KMS-11 (cell line): ENCODE measurements at regions not wholly inside any gene's neighbourhood (a gene's known extent, or its start where the extent isn't known, plus 50 kb on each side); places are given as distances from the start of the nearest gene placed in this dataset.

ENCODE experiments used
- H2AFZ ChIP-seq: fragments of 200-600 bp; sonication (generic); 2 replicates; pipeline ENCODE4 v1.6.1; 2016; ENCODE audit warnings: antibody characterized with exemption, mixed run types, low read depth
- H3K27ac ChIP-seq: fragments of 200-600 bp; sonication (generic); 2 replicates; pipeline ENCODE4 v1.6.1; 2016; ENCODE audit warnings: mild to moderate bottlenecking, mixed run types
- H3K27me3 ChIP-seq: fragments of 200-600 bp; sonication (generic); 2 replicates; pipeline ENCODE4 v1.6.1; 2017; ENCODE audit warnings: mild to moderate bottlenecking, low read depth, mixed run types, moderate library complexity; ENCODE audit not compliant: insufficient read depth
- H3K36me3 ChIP-seq: fragments of 200-600 bp; sonication (generic); 2 replicates; pipeline ENCODE4 v1.6.1; 2017; ENCODE audit warnings: mild to moderate bottlenecking, mixed run types; ENCODE audit not compliant: insufficient read depth
- H3K4me1 ChIP-seq: fragments of 200-600 bp; sonication (generic); 2 replicates; pipeline ENCODE4 v1.6.1; 2016; ENCODE audit warnings: mild to moderate bottlenecking, low read depth, mixed run types; ENCODE audit not compliant: poor library complexity, severe bottlenecking
- H3K4me2 ChIP-seq: fragments of 200-600 bp; sonication (generic); 2 replicates; pipeline ENCODE4 v1.7.0; 2016; ENCODE audit warnings: mild to moderate bottlenecking, mixed run types
- H3K4me3 ChIP-seq: fragments of 200-600 bp; sonication (generic); IDR thresholded peaks from 2 replicates; pipeline ENCODE4 v1.6.1; 2017; ENCODE audit warnings: low read depth, low read length, mixed read lengths; ENCODE audit not compliant: insufficient read depth
- H3K79me2 ChIP-seq: fragments of 200-600 bp; sonication (generic); 2 replicates; pipeline ENCODE4 v1.6.1; 2016; ENCODE audit warnings: low read depth, mixed run types; ENCODE audit not compliant: insufficient read depth
- H3K9ac ChIP-seq: fragments of 200-600 bp; sonication (generic); 2 replicates; pipeline ENCODE4 v1.6.1; 2016; ENCODE audit warnings: mild to moderate bottlenecking, mixed run types
- H4K20me1 ChIP-seq: fragments of 200-600 bp; sonication (generic); 2 replicates; pipeline ENCODE4 v1.6.1; 2016; ENCODE audit warnings: mild to moderate bottlenecking, mixed run types; ENCODE audit not compliant: insufficient read depth
- TF ChIP-seq, protein P1 (sequence below): fragments of 200-600 bp; sonication (generic); conservative IDR thresholded peaks from 2 replicates; pipeline ENCODE4 v1.6.1; 2017; ENCODE audit warnings: low read depth, mild to moderate bottlenecking, antibody characterized with exemption, low read length, moderate library complexity, mixed read lengths

- H3K79me2 ChIP-seq, result no peaks in the 10 kb centered on the region
- H3K27me3 ChIP-seq, result no peaks in the 10 kb centered on the region
- H2AFZ ChIP-seq, result no peak overlapping the region
- no peaks in the 10 kb centered on the region for H3K36me3 ChIP-seq
- H3K27ac ChIP-seq, result no peak overlapping the region
- H3K4me1 ChIP-seq, result peaks cover 14% of the 10 kb centered on the region
- H3K4me3 ChIP-seq, result no peak overlapping the region
- no peak overlapping the region for H3K9ac ChIP-seq
- H4K20me1 ChIP-seq, result no peaks in the 10 kb centered on the region
- TF ChIP-seq, protein P1, sequence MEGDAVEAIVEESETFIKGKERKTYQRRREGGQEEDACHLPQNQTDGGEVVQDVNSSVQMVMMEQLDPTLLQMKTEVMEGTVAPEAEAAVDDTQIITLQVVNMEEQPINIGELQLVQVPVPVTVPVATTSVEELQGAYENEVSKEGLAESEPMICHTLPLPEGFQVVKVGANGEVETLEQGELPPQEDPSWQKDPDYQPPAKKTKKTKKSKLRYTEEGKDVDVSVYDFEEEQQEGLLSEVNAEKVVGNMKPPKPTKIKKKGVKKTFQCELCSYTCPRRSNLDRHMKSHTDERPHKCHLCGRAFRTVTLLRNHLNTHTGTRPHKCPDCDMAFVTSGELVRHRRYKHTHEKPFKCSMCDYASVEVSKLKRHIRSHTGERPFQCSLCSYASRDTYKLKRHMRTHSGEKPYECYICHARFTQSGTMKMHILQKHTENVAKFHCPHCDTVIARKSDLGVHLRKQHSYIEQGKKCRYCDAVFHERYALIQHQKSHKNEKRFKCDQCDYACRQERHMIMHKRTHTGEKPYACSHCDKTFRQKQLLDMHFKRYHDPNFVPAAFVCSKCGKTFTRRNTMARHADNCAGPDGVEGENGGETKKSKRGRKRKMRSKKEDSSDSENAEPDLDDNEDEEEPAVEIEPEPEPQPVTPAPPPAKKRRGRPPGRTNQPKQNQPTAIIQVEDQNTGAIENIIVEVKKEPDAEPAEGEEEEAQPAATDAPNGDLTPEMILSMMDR, result no peak
- no peak overlapping the region for H3K4me2 ChIP-seq
Measured at GRCh38 chr3:177604181-177604580, 406.9 kb upstream of the TBL1XR1 start.

DNA sequence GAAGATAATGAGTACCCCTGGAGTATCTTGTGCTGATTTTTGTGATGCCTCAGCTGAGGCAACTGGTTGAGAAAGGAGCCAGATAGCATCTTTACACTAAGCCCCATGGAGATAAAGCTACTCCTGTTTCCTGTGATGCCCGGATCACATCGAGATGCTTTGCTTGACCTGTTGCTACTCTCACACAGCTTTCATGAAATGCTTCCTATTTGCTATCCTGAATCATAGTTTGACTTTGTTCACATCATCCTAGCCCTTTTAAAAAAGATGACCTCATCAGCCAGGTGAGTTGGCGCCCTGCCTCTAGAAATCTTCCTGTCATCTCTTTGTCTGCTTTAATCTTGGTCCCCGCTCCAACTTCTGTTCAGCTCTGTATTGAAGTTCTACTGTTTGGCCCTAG is 409.6 kb upstream of the TBL1XR1 start:
- H3K27me3 ChIP-seq, result no peaks in the 10 kb centered on the region
- no peaks in the 10 kb centered on the region for H4K20me1 ChIP-seq
- no peak overlapping the region for H3K4me3 ChIP-seq
- no peak overlapping the region for H2AFZ ChIP-seq
- no peak overlapping the region for H3K27ac ChIP-seq
- TF ChIP-seq, protein P1, result no peak
- H3K9ac ChIP-seq, result no peak overlapping the region
- peaks cover 20% of the 10 kb centered on the region for H3K4me1 ChIP-seq
- no peaks in the 10 kb centered on the region for H3K79me2 ChIP-seq
- no peaks in the 10 kb centered on the region for H3K36me3 ChIP-seq
- no peak overlapping the region for H3K4me2 ChIP-seq

GRCh38 chr3:177607589-177607988 is 410.3 kb upstream of the TBL1XR1 start:
- H4K20me1 ChIP-seq, result no peaks in the 10 kb centered on the region
- no peaks in the 10 kb centered on the region for H3K27me3 ChIP-seq
- TF ChIP-seq, protein P1, result no peak
- H3K4me2 ChIP-seq, result no peak overlapping the region
- no peak overlapping the region for H3K27ac ChIP-seq
- no peak overlapping the region for H2AFZ ChIP-seq
- no peak overlapping the region for H3K9ac ChIP-seq
- no peaks in the 10 kb centered on the region for H3K79me2 ChIP-seq
- no peak overlapping the region for H3K4me3 ChIP-seq
- H3K4me1 ChIP-seq, result peaks cover 18% of the 10 kb centered on the region
- no peaks in the 10 kb centered on the region for H3K36me3 ChIP-seq

DNA sequence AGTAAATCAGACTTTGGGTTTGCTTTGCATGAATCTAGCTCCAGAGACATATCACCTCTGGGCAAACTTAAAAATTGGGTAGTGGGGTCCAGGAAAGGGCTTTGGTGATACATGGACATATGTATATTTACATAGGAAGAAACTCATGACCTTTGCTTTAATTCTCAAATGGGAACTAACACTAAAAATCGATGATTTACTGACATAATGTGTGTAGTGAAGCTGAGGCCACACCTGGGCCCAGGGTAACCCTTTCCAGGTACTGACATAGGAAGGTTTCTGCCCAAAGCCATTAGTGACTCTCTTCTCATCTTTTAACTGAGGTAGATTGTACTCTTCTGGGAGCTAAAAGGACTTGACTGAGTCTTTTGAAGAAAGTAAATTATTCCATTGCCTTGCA is 411.2 kb upstream of the TBL1XR1 start:
- Histone ChIP-seq H3K4me1 (peaks cover 10% of the 10 kb centered on the region), H3K27ac (no peak overlapping the region), H3K9ac (no peak overlapping the region), H3K36me3 (no peaks in the 10 kb centered on the region), H2AFZ (no peak overlapping the region), H3K4me2 (no peak overlapping the region), H3K4me3 (no peak overlapping the region), H3K79me2 (no peaks in the 10 kb centered on the region), H3K27me3 (no peaks in the 10 kb centered on the region), H4K20me1 (no peaks in the 10 kb centered on the region)
- TF ChIP-seq, protein P1, result no peak
